ENCODE measurements at regions not wholly inside any gene's neighbourhood (a gene's known extent, or its start where the extent isn't known, plus 50 kb on each side); places are given as distances from the start of the nearest gene placed in this dataset.

GRCh38 chr4:24013668-24014422, 124.0 kb upstream of the PPARGC1A start:
- no peak overlapping the region for H3K27ac ChIP-seq
- TF ChIP-seq CTCF (conservative IDR thresholded peaks at IDR 0.05): no peak
- TF ChIP-seq ZFX (IDR thresholded peaks at IDR 0.05): no peak

- TF ChIP-seq ZFX (IDR thresholded peaks at IDR 0.05): no peak
- TF ChIP-seq CTCF (conservative IDR thresholded peaks at IDR 0.05): no peak
- H3K27ac ChIP-seq: no peak overlapping the region
Measured at GRCh38 chr4:24010994-24011393, 121.1 kb upstream of the PPARGC1A start.

- H3K27ac ChIP-seq: no peak overlapping the region
Measured at GRCh38 chr4:24010573-24010972, 120.7 kb upstream of the PPARGC1A start.

GRCh38 chr4:24007860-24008261, 118.0 kb upstream of the PPARGC1A start:
- TF ChIP-seq ZFX (IDR thresholded peaks at IDR 0.05) (no peak), CTCF (conservative IDR thresholded peaks at IDR 0.05) (no peak)
- H3K27ac ChIP-seq: no peak overlapping the region

More at GRCh38 chr4:24010573-24010972, 120.7 kb upstream of the PPARGC1A start:
- TF ChIP-seq ZFX (IDR thresholded peaks at IDR 0.05) (no peak), CTCF (conservative IDR thresholded peaks at IDR 0.05) (no peak)

GRCh38 chr4:24006269-24006668, 116.4 kb upstream of the PPARGC1A start:
- no peak for TF ChIP-seq ZFX (IDR thresholded peaks at IDR 0.05)
- TF ChIP-seq CTCF (conservative IDR thresholded peaks at IDR 0.05): no peak
- H3K27ac ChIP-seq: no peak overlapping the region

GRCh38 chr4:24003926-24004325, 114.1 kb upstream of the PPARGC1A start:
- TF ChIP-seq ZFX (IDR thresholded peaks at IDR 0.05) (no peak), CTCF (conservative IDR thresholded peaks at IDR 0.05) (no peak)
- no peak overlapping the region for H3K27ac ChIP-seq

- TF ChIP-seq ZFX (IDR thresholded peaks at IDR 0.05) (no peak), CTCF (conservative IDR thresholded peaks at IDR 0.05) (no peak)
- H3K27ac ChIP-seq: no peak overlapping the region
Measured at GRCh38 chr4:24003496-24003895, 113.6 kb upstream of the PPARGC1A start.
